ENCODE measurements at regions not wholly inside any gene's neighbourhood (a gene's known extent, or its start where the extent isn't known, plus 50 kb on each side); places are given as distances from the start of the nearest gene placed in this dataset.

- WGBS, 2 donors (ENCODE audit: low coverage in 1 of 2): 95 to 97% methylated on average over 7 of the region's 8 CpGs
- TF ChIP-seq CTCF (IDR thresholded peaks at IDR 0.05) (no peak), POLR2AphosphoS5 (IDR thresholded peaks at IDR 0.05) (no peak), EP300 (IDR thresholded peaks at IDR 0.05) (no peak), POLR2A (IDR thresholded peaks at IDR 0.05) (no peak)
- Histone ChIP-seq H3K9me3 (no peaks in the 10 kb centered on the region), H3K27ac (no peak overlapping the region), H3K36me3 (no peaks in the 10 kb centered on the region), H3K4me1 (no peaks in the 10 kb centered on the region), H3K27me3 (no peaks in the 10 kb centered on the region), H3K4me3 (no peak overlapping the region)
- ATAC-seq: no peak
These were observed 618.4 kb upstream of the NRP1 start for GRCh38 chr10:33952692-33953360.

- H3K27me3 ChIP-seq: no peaks in the 10 kb centered on the region
- no peak for ATAC-seq
- TF ChIP-seq CTCF (IDR thresholded peaks at IDR 0.05) (no peak), POLR2AphosphoS5 (IDR thresholded peaks at IDR 0.05) (no peak), POLR2A (IDR thresholded peaks at IDR 0.05) (no peak), EP300 (IDR thresholded peaks at IDR 0.05) (no peak)
- no peak overlapping the region for H3K27ac ChIP-seq
- H3K36me3 ChIP-seq: no peaks in the 10 kb centered on the region
- 53 to 91% methylated on average over 1 of the region's 1 CpG for WGBS, 2 donors (ENCODE audit: low coverage in 1 of 2)
- no peaks in the 10 kb centered on the region for H3K9me3 ChIP-seq
- no peaks in the 10 kb centered on the region for H3K4me1 ChIP-seq
- H3K4me3 ChIP-seq: no peak overlapping the region
These were observed 615.7 kb upstream of the NRP1 start for GRCh38 chr10:33950206-33950605.

GRCh38 chr10:33947544-33947943, 613.1 kb upstream of the NRP1 start:
- no peaks in the 10 kb centered on the region for H3K9me3 ChIP-seq
- TF ChIP-seq POLR2AphosphoS5 (IDR thresholded peaks at IDR 0.05): no peak
- TF ChIP-seq EP300 (IDR thresholded peaks at IDR 0.05): no peak
- TF ChIP-seq POLR2A (IDR thresholded peaks at IDR 0.05): no peak
- no peak for TF ChIP-seq CTCF (IDR thresholded peaks at IDR 0.05)
- 78 to 82% methylated on average over 4 to 5 of the region's 5 CpGs for WGBS, 2 donors (ENCODE audit: low coverage in 1 of 2)
- H3K4me1 ChIP-seq: no peaks in the 10 kb centered on the region
- ATAC-seq: no peak
- no peaks in the 10 kb centered on the region for H3K36me3 ChIP-seq
- H3K27ac ChIP-seq: no peak overlapping the region
- H3K27me3 ChIP-seq: no peaks in the 10 kb centered on the region
- H3K4me3 ChIP-seq: no peak overlapping the region

- 67 to 78% methylated on average over 1 of the region's 1 CpG for WGBS, 2 donors (ENCODE audit: low coverage in 1 of 2)
- no peak for TF ChIP-seq EP300 (IDR thresholded peaks at IDR 0.05)
- no peak for TF ChIP-seq POLR2A (IDR thresholded peaks at IDR 0.05)
- no peak for TF ChIP-seq POLR2AphosphoS5 (IDR thresholded peaks at IDR 0.05)
- Histone ChIP-seq H3K27ac (no peak overlapping the region), H3K27me3 (no peaks in the 10 kb centered on the region), H3K4me1 (no peaks in the 10 kb centered on the region), H3K9me3 (no peaks in the 10 kb centered on the region), H3K4me3 (no peak overlapping the region), H3K36me3 (no peaks in the 10 kb centered on the region)
- ATAC-seq: no peak
These were observed 610.6 kb upstream of the NRP1 start for GRCh38 chr10:33945051-33945450.

GRCh38 chr10:33942508-33942907, 608.0 kb upstream of the NRP1 start:
- Histone ChIP-seq H3K27me3 (no peaks in the 10 kb centered on the region), H3K4me1 (no peaks in the 10 kb centered on the region), H3K27ac (no peak overlapping the region), H3K36me3 (no peaks in the 10 kb centered on the region), H3K4me3 (no peak overlapping the region), H3K9me3 (no peaks in the 10 kb centered on the region)
- TF ChIP-seq EP300 (IDR thresholded peaks at IDR 0.05) (no peak), POLR2AphosphoS5 (IDR thresholded peaks at IDR 0.05) (no peak), CTCF (IDR thresholded peaks at IDR 0.05) (no peak), POLR2A (IDR thresholded peaks at IDR 0.05) (no peak)
- ATAC-seq: no peak
- 86 to 93% methylated on average over 5 to 6 of the region's 6 CpGs for WGBS, 2 donors (ENCODE audit: low coverage in 1 of 2)
